ENCODE measurements at regions not wholly inside any gene's neighbourhood (a gene's known extent, or its start where the extent isn't known, plus 50 kb on each side); places are given as distances from the start of the nearest gene placed in this dataset.

DNA sequence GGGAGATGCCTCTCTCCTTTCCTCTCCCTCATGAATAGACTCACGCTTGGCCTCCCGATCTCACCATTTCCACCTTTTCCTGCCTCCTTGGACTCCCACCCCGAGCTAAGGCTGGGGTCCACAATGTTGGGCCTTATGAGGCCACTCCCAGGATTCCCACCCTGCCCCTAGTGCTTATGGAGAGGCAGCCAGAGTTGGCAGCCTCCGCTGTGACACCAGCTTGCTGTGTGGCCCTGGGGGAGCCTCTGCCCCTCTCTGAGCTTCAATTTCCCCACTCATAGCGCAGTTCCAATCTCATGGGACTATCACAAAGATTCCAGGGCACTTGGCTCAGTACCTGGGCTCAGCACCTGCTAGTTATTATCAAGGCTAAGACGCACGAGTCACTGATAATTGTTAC is 118.7 kb upstream of the WNT4 start:
- Mint-ChIP-seq H3K4me1 (ENCODE audit: low read depth) (no peaks in the 10 kb centered on the region), H3K4me3 (no peak overlapping the region), H3K27ac (no peak overlapping the region), H3K36me3 (ENCODE audit: low read depth) (no peaks in the 10 kb centered on the region), H3K9me3 (no peaks in the 10 kb centered on the region), H3K27me3 (no peaks in the 10 kb centered on the region)

DNA sequence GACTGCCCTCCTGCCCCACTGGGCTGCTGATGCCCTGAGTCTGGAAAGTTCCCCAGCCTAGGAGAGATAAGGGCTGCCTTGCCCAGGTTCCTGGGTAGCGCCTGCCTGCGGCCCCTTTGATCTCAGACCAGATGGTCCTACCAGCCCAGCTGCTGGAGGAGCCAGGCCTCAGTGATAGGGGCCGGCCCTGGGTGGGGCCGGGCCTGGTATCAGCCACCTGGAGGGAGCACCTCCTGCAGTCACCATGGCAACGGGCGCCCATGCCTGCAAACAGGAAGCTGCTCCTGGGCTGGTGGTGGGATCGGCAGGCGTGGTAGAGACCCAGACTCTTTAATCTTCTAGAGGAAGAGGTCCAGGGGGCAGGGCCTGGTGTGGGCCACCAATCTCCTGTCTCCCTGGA is 119.7 kb upstream of the WNT4 start:
- Mint-ChIP-seq H3K36me3 (ENCODE audit: low read depth) (no peaks in the 10 kb centered on the region), H3K4me1 (ENCODE audit: low read depth) (no peaks in the 10 kb centered on the region), H3K27ac (no peak overlapping the region), H3K9me3 (no peaks in the 10 kb centered on the region), H3K27me3 (no peaks in the 10 kb centered on the region), H3K4me3 (no peak overlapping the region)

GRCh38 chr1:22263359-22263758 is 120.5 kb upstream of the WNT4 start:
- H3K36me3 Mint-ChIP-seq (ENCODE audit: low read depth), result no peaks in the 10 kb centered on the region
- no peak overlapping the region for H3K4me3 Mint-ChIP-seq

DNA sequence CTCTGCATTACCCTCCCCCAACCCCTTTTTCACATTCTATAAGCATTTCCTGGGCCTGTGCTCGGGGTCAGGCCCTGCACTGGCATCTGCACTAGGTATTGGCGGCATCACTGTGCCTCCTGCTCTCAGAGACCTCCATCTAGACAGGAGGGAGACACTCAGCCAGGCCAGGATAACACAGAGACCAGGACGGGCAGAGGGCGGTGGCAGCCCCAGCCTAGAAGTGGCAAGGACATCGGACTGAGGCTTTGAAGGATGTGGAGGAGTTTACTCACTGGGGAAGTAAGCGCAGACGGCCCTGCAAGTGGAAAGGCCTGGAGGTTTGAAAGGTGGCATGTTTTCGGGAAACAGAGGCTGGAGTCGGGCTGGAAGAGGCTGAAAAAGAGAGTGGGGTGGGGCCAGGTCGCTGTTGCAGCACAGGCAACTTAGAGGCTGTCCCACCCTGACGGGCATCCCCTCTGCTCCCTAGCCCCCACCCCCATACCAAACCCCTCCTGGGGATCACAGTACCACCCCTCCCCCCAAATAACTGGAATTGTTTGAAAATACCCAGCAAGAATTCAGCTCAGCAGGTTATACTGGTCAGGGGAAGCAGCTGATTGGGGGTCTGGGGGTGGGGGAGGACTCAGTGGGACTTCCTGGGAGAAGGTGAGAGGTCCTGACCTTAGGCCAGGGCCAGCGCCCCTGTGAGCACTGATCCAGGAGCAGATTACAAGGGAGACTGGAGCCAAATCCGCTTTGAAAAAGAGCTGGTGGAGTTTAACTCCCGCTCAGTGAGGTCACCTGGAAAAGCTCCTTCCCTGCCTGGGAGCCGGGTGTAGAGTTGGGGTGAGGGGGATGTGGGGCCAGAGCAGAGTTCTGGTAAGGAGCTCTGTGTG is 121.8 kb upstream of the WNT4 start:
- no peaks in the 10 kb centered on the region for H3K4me1 Mint-ChIP-seq (ENCODE audit: low read depth)
- no peak overlapping the region for H3K4me3 Mint-ChIP-seq
- no peaks in the 10 kb centered on the region for H3K36me3 Mint-ChIP-seq (ENCODE audit: low read depth)
- H3K27ac Mint-ChIP-seq, result no peak overlapping the region
- no peaks in the 10 kb centered on the region for H3K27me3 Mint-ChIP-seq
- H3K9me3 Mint-ChIP-seq, result no peaks in the 10 kb centered on the region

More at GRCh38 chr1:22263359-22263758, 120.5 kb upstream of the WNT4 start:
- Mint-ChIP-seq H3K9me3 (no peaks in the 10 kb centered on the region), H3K27ac (no peak overlapping the region), H3K4me1 (ENCODE audit: low read depth) (no peaks in the 10 kb centered on the region), H3K27me3 (no peaks in the 10 kb centered on the region)

DNA sequence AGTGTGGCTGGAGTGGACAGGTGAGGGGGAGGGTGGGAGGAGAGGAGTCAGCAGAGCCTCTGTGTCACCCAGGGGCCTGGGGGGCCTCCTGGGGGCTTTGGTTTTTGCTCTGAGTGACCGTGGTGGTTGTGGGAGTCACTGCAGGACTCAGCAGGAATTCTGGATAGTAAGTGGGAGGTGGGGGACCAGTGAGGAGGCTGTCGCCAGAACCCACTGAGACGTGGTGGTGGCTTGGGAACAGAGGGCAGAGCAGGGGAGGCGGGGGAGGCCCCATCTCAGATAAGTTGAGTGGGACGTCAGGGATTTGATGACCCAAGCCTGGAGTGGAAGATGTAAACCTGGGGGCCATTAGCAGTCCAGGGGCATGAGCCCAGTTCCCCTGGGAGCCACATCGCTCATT is 123.2 kb upstream of the WNT4 start:
- Mint-ChIP-seq H3K36me3 (ENCODE audit: low read depth) (no peaks in the 10 kb centered on the region), H3K4me1 (ENCODE audit: low read depth) (no peaks in the 10 kb centered on the region), H3K9me3 (no peaks in the 10 kb centered on the region), H3K4me3 (no peak overlapping the region), H3K27ac (no peak overlapping the region), H3K27me3 (no peaks in the 10 kb centered on the region)

GRCh38 chr1:22267413-22268175 is 124.7 kb upstream of the WNT4 start:
- no peaks in the 10 kb centered on the region for H3K4me1 Mint-ChIP-seq (ENCODE audit: low read depth)
- H3K4me3 Mint-ChIP-seq, result no peak overlapping the region
- no peaks in the 10 kb centered on the region for H3K27me3 Mint-ChIP-seq
- H3K36me3 Mint-ChIP-seq (ENCODE audit: low read depth), result no peaks in the 10 kb centered on the region
- H3K27ac Mint-ChIP-seq, result no peak overlapping the region
- no peaks in the 10 kb centered on the region for H3K9me3 Mint-ChIP-seq

DNA sequence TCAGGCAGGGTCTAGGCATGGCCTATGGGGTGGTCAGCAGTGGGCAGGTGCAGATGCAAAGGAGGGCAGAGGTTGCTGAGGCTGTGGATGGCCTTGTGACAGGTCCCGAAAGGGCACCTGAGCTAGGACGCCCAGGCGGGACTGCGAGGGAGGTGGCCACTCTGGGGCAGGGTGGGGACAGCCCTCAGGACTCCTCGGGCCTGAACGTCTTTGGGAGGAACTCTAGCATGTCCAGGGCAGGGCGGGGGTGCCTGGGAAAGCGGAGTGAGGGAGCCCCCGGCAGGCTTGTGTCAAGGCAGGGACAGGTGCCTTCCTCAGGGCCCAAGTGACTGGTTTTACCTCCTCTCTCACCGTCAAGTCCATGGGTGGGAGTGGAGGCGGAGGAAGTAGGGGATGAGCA is 125.4 kb upstream of the WNT4 start:
- Mint-ChIP-seq H3K27me3 (no peaks in the 10 kb centered on the region), H3K4me1 (ENCODE audit: low read depth) (no peaks in the 10 kb centered on the region), H3K27ac (no peak overlapping the region), H3K36me3 (ENCODE audit: low read depth) (no peaks in the 10 kb centered on the region), H3K4me3 (no peak overlapping the region), H3K9me3 (no peaks in the 10 kb centered on the region)

DNA sequence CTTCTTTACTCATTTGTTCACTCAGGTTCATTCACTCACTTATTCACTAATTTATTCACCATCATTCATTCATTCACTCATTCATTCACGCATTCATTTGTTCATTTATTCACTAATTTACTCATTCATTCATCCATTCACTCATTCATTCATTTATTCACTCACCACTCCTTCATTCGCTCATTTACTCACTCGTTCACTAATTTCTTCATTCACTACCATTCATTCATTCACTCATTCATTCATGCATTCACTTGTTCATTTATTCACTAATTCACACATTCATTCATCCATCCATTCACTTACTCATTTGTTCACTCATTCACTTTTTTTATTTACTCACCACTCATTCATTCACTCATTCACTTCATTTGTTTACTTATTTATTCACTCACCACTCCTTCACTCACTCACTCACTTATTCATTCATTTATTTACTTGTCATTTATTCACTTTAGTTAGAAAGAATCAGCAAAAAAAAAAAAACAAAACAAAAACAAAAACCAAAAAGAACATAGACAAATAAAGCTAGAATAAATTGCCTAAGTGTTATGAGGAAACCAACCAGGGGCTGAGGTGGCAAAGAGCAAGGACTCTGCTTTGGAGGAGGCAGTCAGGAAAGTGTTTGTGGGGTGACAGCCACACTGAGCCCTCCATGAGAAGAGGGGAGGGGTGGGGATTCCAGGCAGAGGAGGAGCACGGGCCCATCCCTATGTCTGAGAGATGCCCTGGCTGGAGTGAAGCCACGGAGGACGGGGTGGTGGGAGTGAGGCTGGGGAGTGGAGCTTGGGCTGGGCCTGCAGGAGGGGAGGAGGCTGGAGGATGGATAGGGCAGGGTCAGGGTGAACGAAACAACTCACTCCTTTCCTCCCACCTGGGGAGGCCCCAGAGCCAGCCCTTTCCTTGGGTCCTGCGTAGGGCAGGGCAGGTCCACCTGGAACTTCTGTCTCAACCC is 129.2 kb upstream of the WNT4 start:
- H3K36me3 Mint-ChIP-seq (ENCODE audit: low read depth), result no peaks in the 10 kb centered on the region
- peaks cover 10% of the 10 kb centered on the region for H3K27me3 Mint-ChIP-seq
- no peak overlapping the region for H3K27ac Mint-ChIP-seq
- H3K9me3 Mint-ChIP-seq, result no peaks in the 10 kb centered on the region
- no peaks in the 10 kb centered on the region for H3K4me1 Mint-ChIP-seq (ENCODE audit: low read depth)
- H3K4me3 Mint-ChIP-seq, result no peak overlapping the region

DNA sequence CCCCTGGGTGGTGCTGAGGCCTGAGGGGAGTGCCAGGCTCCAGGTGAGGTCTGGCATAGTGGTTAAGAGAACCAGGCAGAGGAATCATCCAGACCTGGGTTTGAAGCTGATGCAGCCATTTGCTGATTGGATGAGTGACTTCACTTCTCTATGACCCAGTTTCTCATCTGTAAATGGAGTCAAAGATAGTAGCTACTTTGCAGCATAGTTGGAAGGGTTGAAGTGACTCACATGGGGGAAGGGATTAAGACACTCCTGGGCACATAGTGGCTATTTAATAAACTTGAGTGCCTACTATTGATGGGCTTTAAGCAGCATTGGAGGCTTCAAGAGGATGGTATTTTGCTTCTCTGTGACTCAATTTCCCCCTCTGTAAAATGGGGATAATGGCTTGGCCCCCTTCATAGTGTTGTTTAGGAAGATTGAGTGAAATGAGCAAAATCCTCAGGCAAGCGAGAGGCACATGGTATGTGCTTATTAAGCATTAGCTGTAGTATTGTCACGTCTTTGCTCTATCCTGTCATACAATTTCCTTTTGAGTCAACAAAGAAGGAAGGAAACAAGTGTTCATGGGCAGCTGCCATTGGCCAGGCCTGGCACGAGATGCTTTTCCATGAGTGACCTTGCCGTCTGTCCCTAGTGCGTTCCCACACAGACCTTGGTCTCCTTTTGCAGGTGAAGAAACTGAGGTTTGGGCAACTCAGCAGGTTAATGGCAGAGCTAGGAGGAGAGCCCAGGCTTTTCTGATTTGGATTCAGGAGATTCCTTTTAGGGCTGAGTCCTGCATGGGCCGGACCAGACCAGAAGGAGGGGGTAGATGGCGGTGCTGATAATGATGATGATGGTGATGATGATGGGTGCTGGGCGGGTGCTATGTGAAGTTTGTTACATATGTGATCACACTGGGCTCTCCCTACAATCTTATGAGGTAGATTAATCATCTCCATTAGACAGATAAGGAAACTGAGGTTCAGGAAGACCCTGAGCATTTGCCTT is 131.1 kb upstream of the WNT4 start:
- peaks cover 16% of the 10 kb centered on the region for H3K27me3 Mint-ChIP-seq
- no peaks in the 10 kb centered on the region for H3K9me3 Mint-ChIP-seq

GRCh38 chr1:22275167-22275566 is 132.3 kb upstream of the WNT4 start:
- no peaks in the 10 kb centered on the region for H3K9me3 Mint-ChIP-seq
- H3K4me1 Mint-ChIP-seq (ENCODE audit: low read depth), result no peaks in the 10 kb centered on the region
- peaks cover 16% of the 10 kb centered on the region for H3K27me3 Mint-ChIP-seq

More for the DNA sequence above, 131.1 kb upstream of the WNT4 start:
- Mint-ChIP-seq H3K4me1 (ENCODE audit: low read depth) (no peaks in the 10 kb centered on the region), H3K4me3 (no peak overlapping the region), H3K36me3 (ENCODE audit: low read depth) (no peaks in the 10 kb centered on the region), H3K27ac (no peak overlapping the region)

GRCh38 chr1:22275626-22276395 is 132.9 kb upstream of the WNT4 start:
- H3K4me1 Mint-ChIP-seq (ENCODE audit: low read depth), result no peaks in the 10 kb centered on the region
- no peaks in the 10 kb centered on the region for H3K36me3 Mint-ChIP-seq (ENCODE audit: low read depth)
- H3K27me3 Mint-ChIP-seq, result peaks cover 16% of the 10 kb centered on the region
- no peaks in the 10 kb centered on the region for H3K9me3 Mint-ChIP-seq
- H3K27ac Mint-ChIP-seq, result no peak overlapping the region
- H3K4me3 Mint-ChIP-seq, result no peak overlapping the region

More at GRCh38 chr1:22275167-22275566, 132.3 kb upstream of the WNT4 start:
- Mint-ChIP-seq H3K36me3 (ENCODE audit: low read depth) (no peaks in the 10 kb centered on the region), H3K4me3 (no peak overlapping the region), H3K27ac (no peak overlapping the region)

DNA sequence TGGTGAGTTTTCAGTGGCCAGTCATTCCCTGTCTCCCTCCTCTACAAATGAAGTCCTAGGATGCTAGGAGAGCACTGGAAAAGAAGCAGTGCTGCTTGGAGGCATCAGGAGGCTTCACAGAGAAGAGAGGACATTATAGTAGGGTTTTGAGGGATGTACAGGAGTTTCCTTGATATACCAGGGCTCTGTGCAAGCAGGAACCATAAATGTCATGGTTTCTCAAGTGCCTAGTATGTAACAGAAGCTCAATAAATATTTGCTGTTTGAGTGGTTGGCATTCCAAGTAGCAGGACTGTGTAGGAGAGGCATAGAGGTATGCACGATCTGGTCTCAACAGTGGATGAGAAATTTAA is 133.5 kb upstream of the WNT4 start:
- peaks cover 16% of the 10 kb centered on the region for H3K27me3 Mint-ChIP-seq
- no peak overlapping the region for H3K27ac Mint-ChIP-seq
- H3K4me3 Mint-ChIP-seq, result no peak overlapping the region
- H3K36me3 Mint-ChIP-seq (ENCODE audit: low read depth), result no peaks in the 10 kb centered on the region
- no peaks in the 10 kb centered on the region for H3K4me1 Mint-ChIP-seq (ENCODE audit: low read depth)
- H3K9me3 Mint-ChIP-seq, result no peaks in the 10 kb centered on the region

DNA sequence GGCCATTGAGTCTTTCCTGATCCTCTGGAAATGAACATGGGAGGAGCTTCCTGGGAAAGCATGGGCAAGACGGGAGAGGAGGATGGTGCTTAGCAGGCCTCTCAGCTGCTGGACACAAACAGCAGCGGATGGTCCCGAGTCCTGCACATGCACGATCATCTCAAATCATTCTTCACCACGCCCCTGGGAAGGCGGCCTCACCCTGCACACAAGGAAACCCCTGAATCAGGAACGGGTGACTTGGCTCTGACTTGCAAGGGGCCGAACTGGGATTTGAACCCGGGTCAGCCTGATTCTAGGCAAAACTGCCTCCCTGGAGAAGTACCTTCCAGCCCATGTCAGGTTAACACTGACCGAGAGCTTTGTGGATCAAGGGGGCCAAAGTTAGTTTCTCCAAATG is 134.8 kb upstream of the WNT4 start:
- Mint-ChIP-seq H3K27me3 (peaks cover 20% of the 10 kb centered on the region), H3K4me3 (no peak overlapping the region), H3K27ac (no peak overlapping the region), H3K36me3 (ENCODE audit: low read depth) (no peaks in the 10 kb centered on the region), H3K4me1 (ENCODE audit: low read depth) (no peaks in the 10 kb centered on the region), H3K9me3 (no peaks in the 10 kb centered on the region)
